Brain microvascular endothelial cell (primary cell): ENCODE measurements at regions not wholly inside any gene's neighbourhood (a gene's known extent, or its start where the extent isn't known, plus 50 kb on each side); places are given as distances from the start of the nearest gene placed in this dataset.

Experiments used
- DNase-seq: peaks from one replicate; pipeline ENCODE4 v3.0.0-alpha.2; 2020
- H3K27ac ChIP-seq: fragments of 250-450 bp; sonication (Bioruptor Pico); 2 replicates; pipeline ENCODE4 v1.5.1; 2020; ENCODE audit warnings: mild to moderate bottlenecking, moderate library complexity
- H3K27me3 ChIP-seq: fragments of 250-450 bp; sonication (Bioruptor Pico); replicated peaks from 2 replicates; pipeline ENCODE4 v1.5.1; 2020; ENCODE audit warnings: mild to moderate bottlenecking
- H3K36me3 ChIP-seq: fragments of 250-450 bp; sonication (Bioruptor Pico); replicated peaks from 2 replicates; pipeline ENCODE4 v1.5.1; 2020; ENCODE audit warnings: mild to moderate bottlenecking
- H3K4me3 ChIP-seq: 2 replicates; pipeline ENCODE4 v1.5.1; 2011; ENCODE audit warnings: low read depth, mild to moderate bottlenecking, control low read depth, low read length, moderate library complexity
- in situ Hi-C: cut with HindIII; loops from 2 replicates; pipeline ENCODE4 v1.10.0; 2017; ENCODE audit warnings: low sequenced_read_pairs, low pct_ligation_motif_present
- TF ChIP-seq, protein P1 (sequence below): IDR thresholded peaks from 2 replicates; pipeline ENCODE4 v1.5.1; 2011; ENCODE audit warnings: low read depth, mild to moderate bottlenecking, moderate library complexity, low read length, control low read depth, inconsistent platforms; ENCODE audit errors: missing control alignments

DNA sequence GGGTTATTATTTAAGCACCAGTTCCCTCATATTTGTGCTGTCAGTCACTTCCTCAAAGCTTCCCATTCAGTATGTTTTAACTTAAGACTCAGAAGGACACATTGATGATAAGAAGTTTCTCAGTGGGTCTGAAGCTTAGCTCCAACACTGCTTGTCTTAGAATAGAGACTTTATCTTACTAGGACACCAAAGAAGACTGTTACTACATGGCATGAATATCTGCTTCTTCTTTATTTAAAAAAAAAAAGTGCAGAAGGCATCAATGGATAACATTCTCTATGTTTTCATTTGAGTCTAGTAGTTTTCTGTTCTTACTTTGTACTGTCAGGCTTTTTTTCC, 404.2 kb downstream of the DAD1 start:
- no peaks in the 10 kb centered on the region for H3K36me3 ChIP-seq
- TF ChIP-seq, protein P1, sequence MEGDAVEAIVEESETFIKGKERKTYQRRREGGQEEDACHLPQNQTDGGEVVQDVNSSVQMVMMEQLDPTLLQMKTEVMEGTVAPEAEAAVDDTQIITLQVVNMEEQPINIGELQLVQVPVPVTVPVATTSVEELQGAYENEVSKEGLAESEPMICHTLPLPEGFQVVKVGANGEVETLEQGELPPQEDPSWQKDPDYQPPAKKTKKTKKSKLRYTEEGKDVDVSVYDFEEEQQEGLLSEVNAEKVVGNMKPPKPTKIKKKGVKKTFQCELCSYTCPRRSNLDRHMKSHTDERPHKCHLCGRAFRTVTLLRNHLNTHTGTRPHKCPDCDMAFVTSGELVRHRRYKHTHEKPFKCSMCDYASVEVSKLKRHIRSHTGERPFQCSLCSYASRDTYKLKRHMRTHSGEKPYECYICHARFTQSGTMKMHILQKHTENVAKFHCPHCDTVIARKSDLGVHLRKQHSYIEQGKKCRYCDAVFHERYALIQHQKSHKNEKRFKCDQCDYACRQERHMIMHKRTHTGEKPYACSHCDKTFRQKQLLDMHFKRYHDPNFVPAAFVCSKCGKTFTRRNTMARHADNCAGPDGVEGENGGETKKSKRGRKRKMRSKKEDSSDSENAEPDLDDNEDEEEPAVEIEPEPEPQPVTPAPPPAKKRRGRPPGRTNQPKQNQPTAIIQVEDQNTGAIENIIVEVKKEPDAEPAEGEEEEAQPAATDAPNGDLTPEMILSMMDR, result no peak
- H3K4me3 ChIP-seq, result no peak overlapping the region
- in situ Hi-C loops, result no loop called here
- DNase-seq, result peak; percentile 72
- H3K27me3 ChIP-seq, result no peaks in the 10 kb centered on the region
- H3K27ac ChIP-seq, result peak overlapping the region; percentile 89

DNA sequence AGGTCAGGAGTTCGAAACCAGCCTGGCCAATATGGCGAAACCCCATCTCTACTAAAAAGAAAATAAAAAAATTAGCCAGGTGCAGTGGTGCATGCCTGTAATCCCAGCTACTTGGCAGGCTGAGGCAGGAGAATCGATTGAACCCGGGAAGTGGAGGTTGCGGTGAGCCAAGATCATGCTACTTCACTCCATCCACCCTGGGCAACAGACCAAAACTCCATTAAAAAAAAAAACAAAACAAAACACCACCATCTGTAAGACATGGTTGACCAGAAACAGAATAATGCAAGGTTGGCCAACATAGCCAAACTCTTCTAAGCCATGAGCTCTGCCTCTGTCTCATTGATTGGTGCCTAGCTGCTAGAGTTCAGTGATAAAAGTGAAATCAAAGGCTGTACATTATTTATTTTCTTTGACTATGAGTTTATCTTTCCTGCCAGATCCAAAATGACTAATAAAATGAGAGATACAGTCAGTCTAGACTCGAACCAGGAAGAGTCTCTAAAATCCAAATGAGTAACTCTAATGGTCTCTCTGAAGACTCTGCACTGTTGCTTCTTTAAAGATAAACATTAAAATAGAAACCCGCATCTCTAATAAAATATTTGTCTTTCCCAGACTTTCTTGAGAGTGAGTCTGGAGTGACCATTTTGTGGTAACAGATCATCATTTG, 404.7 kb downstream of the DAD1 start:
- Histone ChIP-seq H3K36me3 (no peaks in the 10 kb centered on the region), H3K4me3 (no peak overlapping the region), H3K27ac (peak overlapping the region; percentile 89), H3K27me3 (no peaks in the 10 kb centered on the region)
- DNase-seq, result peak; percentile 48
- TF ChIP-seq, protein P1, result no peak
- in situ Hi-C loops, result no loop called here

DNA sequence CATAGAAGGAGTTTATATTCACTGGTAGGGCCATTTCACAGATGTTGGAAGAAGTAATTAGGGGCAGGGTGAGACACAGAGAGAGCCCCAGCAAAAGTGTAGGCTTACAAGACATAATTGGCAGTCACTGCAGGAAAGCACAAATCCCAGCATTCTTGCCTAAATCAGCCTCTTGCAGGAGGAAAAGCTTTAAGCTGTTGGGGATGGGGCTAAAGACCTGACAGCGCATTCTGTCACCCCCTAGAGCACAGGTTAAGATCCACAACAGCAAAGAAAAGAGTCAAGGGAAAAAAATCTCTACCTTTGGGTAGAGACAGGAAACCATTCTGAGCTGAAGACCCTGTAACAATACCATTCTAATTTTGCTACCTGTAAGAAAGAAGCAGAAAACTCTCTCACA, 409.0 kb downstream of the DAD1 start:
- H3K27me3 ChIP-seq, result no peaks in the 10 kb centered on the region
- TF ChIP-seq, protein P1, result no peak
- no peaks in the 10 kb centered on the region for H3K36me3 ChIP-seq
- in situ Hi-C loops, result no loop called here
- H3K4me3 ChIP-seq, result no peak overlapping the region
- no peak for DNase-seq
- no peak overlapping the region for H3K27ac ChIP-seq

DNA sequence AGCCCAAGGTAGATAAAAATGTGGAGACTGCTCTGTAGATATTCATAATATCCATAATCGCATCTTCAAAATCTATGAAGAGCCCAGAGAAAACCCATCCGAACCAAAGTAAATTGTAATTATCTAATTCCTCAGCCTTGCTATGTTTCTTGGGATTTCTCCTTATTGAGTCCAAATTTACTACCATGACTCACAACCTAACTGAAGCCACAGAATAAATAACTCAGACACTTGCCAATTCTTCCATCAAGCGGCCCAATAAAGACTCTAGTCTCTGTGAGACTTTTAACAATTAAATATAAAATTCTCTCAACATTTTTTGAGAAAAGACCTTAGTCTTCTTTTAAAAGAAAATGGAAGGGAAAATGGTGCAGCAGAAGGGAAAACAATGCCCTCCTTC, 409.8 kb downstream of the DAD1 start:
- in situ Hi-C loops, result no loop called here
- Histone ChIP-seq H3K27me3 (no peaks in the 10 kb centered on the region), H3K4me3 (no peak overlapping the region)

DNA sequence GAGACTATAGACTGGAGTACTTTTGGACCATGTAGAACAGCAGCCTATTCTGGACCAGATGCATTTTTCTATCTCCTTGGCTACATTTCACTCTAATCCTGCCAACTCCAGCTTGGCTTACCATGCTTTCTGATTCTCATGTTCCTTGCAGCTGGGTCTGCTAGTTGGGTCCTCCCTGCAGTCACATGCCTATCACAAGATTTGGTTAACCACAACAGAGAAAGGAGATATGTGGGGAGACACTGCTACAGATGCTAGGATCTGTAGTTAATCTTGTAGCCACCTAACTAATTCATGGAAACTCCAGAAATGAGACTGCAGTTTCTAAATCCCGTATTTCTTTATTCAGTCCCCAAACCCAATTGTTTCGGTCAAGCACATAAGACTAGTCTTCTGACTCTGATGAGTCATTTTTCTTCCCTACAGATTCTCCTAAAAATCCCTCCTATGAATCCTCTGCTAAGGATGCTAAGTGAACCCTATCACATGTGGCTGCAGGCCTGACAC, 410.6 kb downstream of the DAD1 start:
- Histone ChIP-seq H3K27me3 (no peaks in the 10 kb centered on the region), H3K4me3 (no peak overlapping the region), H3K27ac (no peak overlapping the region), H3K36me3 (no peaks in the 10 kb centered on the region)
- no peak for DNase-seq
- in situ Hi-C loops, result no loop called here
- TF ChIP-seq, protein P1, result no peak

More for the DNA sequence above, 409.8 kb downstream of the DAD1 start:
- DNase-seq, result no peak
- TF ChIP-seq, protein P1, result no peak
- Histone ChIP-seq H3K36me3 (no peaks in the 10 kb centered on the region), H3K27ac (no peak overlapping the region)

DNA sequence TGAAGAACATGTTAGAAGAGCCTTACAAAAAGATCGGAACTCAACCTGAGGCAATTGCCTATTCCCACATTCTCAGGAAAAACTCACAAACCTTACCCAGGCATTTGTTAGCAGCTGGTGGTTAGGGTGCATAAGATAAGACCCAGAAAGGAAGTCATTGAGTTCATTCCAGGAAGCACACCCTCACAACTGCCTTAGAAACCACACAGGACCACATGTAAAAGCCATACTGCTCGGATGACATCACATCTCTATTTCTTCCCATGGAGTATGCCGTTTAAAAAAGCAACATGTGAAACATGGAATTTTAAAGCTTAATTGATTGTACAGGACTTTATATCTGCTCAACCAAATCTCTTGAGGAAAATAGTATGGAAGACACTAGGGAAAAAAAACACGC, 411.2 kb downstream of the DAD1 start:
- in situ Hi-C loops, result no loop called here

More for the DNA sequence above, 411.2 kb downstream of the DAD1 start:
- peak; percentile 54 for DNase-seq
- Histone ChIP-seq H3K36me3 (no peaks in the 10 kb centered on the region), H3K4me3 (no peak overlapping the region), H3K27me3 (no peaks in the 10 kb centered on the region), H3K27ac (no peak overlapping the region)
- TF ChIP-seq, protein P1, result no peak
